ENCODE measurements at regions not wholly inside any gene's neighbourhood (a gene's known extent, or its start where the extent isn't known, plus 50 kb on each side); places are given as distances from the start of the nearest gene placed in this dataset.

- Histone ChIP-seq H3K27ac (ENCODE audit: low read depth, low read length) (no peak overlapping the region), H2BK12ac (ENCODE audit: low read length) (no peak overlapping the region), H3K4me2 (ENCODE audit: low read length) (no peak overlapping the region), H3K9ac (ENCODE audit: low read length) (no peak overlapping the region), H4K8ac (ENCODE audit: low read depth, low read length) (no peak overlapping the region), H3K27me3 (ENCODE audit: insufficient read depth, low read length) (no peaks in the 10 kb centered on the region), H3K36me3 (ENCODE audit: control insufficient read depth in 1 of 2, insufficient read depth in 2 of 2, low read length in 2 of 2) (no peaks in the 10 kb centered on the region), H2AFZ (ENCODE audit: insufficient read depth, low read length, poor library complexity) (no peak overlapping the region), H3K14ac (ENCODE audit: low read length) (no peak overlapping the region), H3K18ac (ENCODE audit: low read length) (no peak overlapping the region), H3K79me2 (ENCODE audit: control insufficient read depth, insufficient read depth, low read length, poor library complexity) (no peaks in the 10 kb centered on the region), H3K23ac (ENCODE audit: low read length) (no peak overlapping the region), H2AK5ac (ENCODE audit: low read length) (no peak overlapping the region), H3K4ac (ENCODE audit: low read depth, low read length) (no peak overlapping the region), H3K79me1 (ENCODE audit: low read length) (no peaks in the 10 kb centered on the region), H2BK120ac (ENCODE audit: insufficient read depth, low read length, poor library complexity) (no peak overlapping the region), H2BK5ac (ENCODE audit: low read depth, low read length, poor library complexity) (no peak overlapping the region), H3K4me1 (ENCODE audit: control insufficient read depth in 1 of 2, insufficient read depth in 2 of 2, low read length in 2 of 2) (no peaks in the 10 kb centered on the region), H4K12ac (ENCODE audit: low read depth, low read length) (no peak overlapping the region), H4K91ac (ENCODE audit: low read depth, low read length) (no peak overlapping the region), H3K9me3 (ENCODE audit: insufficient read depth, low read depth, low read length) (no peaks in the 10 kb centered on the region), H3K4me3 (ENCODE audit: low read depth, low read length) (no peak overlapping the region)
- DNase-seq, result no peak
- WGBS (ENCODE audit: extremely low coverage, insufficient coverage, insufficient read length), result no CpG with 5 or more reads among the region's 3 CpGs
Measured at GRCh38 chr10:55043540-55043939, 242.5 kb upstream of the PCDH15 start.

DNA sequence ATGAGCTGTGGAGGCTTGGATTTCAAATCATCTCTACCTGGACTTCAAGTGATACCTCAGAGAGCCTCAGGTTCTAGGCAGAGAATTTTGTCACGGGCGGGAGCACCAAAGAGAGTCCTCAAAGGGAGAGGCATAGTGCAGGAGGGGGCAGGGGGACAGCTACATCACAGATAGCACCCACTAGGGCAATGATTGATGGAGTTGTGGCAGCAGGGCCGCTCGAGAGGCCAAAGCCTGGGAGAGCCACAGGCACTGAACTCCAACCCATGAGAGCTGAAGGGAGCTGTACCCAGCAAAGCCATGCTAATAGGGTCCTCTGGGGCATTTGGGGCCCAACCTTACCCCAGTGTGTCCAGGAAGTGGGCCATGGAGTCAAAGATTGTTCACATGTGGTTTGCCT, 232.0 kb upstream of the PCDH15 start:
- DNase-seq, result no peak
- Histone ChIP-seq H3K9me3 (ENCODE audit: insufficient read depth, low read depth, low read length) (no peaks in the 10 kb centered on the region), H3K27ac (ENCODE audit: low read depth, low read length) (no peak overlapping the region), H3K79me1 (ENCODE audit: low read length) (no peaks in the 10 kb centered on the region), H3K23ac (ENCODE audit: low read length) (no peak overlapping the region), H4K12ac (ENCODE audit: low read depth, low read length) (no peak overlapping the region), H2AK5ac (ENCODE audit: low read length) (no peak overlapping the region), H3K14ac (ENCODE audit: low read length) (no peak overlapping the region), H4K91ac (ENCODE audit: low read depth, low read length) (no peak overlapping the region), H3K4me3 (ENCODE audit: low read depth, low read length) (no peak overlapping the region), H4K8ac (ENCODE audit: low read depth, low read length) (no peak overlapping the region), H2AFZ (ENCODE audit: insufficient read depth, low read length, poor library complexity) (no peak overlapping the region), H3K18ac (ENCODE audit: low read length) (no peak overlapping the region), H3K27me3 (ENCODE audit: insufficient read depth, low read length) (no peaks in the 10 kb centered on the region), H2BK12ac (ENCODE audit: low read length) (no peak overlapping the region), H3K36me3 (ENCODE audit: control insufficient read depth in 1 of 2, insufficient read depth in 2 of 2, low read length in 2 of 2) (no peaks in the 10 kb centered on the region), H3K9ac (ENCODE audit: low read length) (no peak overlapping the region), H3K79me2 (ENCODE audit: control insufficient read depth, insufficient read depth, low read length, poor library complexity) (no peaks in the 10 kb centered on the region), H2BK5ac (ENCODE audit: low read depth, low read length, poor library complexity) (no peak overlapping the region), H2BK120ac (ENCODE audit: insufficient read depth, low read length, poor library complexity) (no peak overlapping the region), H3K4me2 (ENCODE audit: low read length) (no peak overlapping the region), H3K4me1 (ENCODE audit: control insufficient read depth in 1 of 2, insufficient read depth in 2 of 2, low read length in 2 of 2) (no peaks in the 10 kb centered on the region), H3K4ac (ENCODE audit: low read depth, low read length) (no peak overlapping the region)
- WGBS (ENCODE audit: extremely low coverage, insufficient coverage, insufficient read length), result no CpG with 5 or more reads among the region's 4 CpGs

- Histone ChIP-seq H3K4me2 (ENCODE audit: low read length) (no peak overlapping the region), H3K27ac (ENCODE audit: low read depth, low read length) (no peak overlapping the region), H3K23ac (ENCODE audit: low read length) (no peak overlapping the region), H3K9ac (ENCODE audit: low read length) (no peak overlapping the region), H3K4me1 (ENCODE audit: control insufficient read depth in 1 of 2, insufficient read depth in 2 of 2, low read length in 2 of 2) (no peaks in the 10 kb centered on the region), H4K8ac (ENCODE audit: low read depth, low read length) (no peak overlapping the region), H3K4ac (ENCODE audit: low read depth, low read length) (no peak overlapping the region), H3K27me3 (ENCODE audit: insufficient read depth, low read length) (no peaks in the 10 kb centered on the region), H3K79me2 (ENCODE audit: control insufficient read depth, insufficient read depth, low read length, poor library complexity) (no peaks in the 10 kb centered on the region), H3K36me3 (ENCODE audit: control insufficient read depth in 1 of 2, insufficient read depth in 2 of 2, low read length in 2 of 2) (no peaks in the 10 kb centered on the region), H3K14ac (ENCODE audit: low read length) (no peak overlapping the region), H2AFZ (ENCODE audit: insufficient read depth, low read length, poor library complexity) (no peak overlapping the region), H3K9me3 (ENCODE audit: insufficient read depth, low read depth, low read length) (no peaks in the 10 kb centered on the region), H3K79me1 (ENCODE audit: low read length) (no peaks in the 10 kb centered on the region), H4K91ac (ENCODE audit: low read depth, low read length) (no peak overlapping the region), H2BK5ac (ENCODE audit: low read depth, low read length, poor library complexity) (no peak overlapping the region), H2BK120ac (ENCODE audit: insufficient read depth, low read length, poor library complexity) (no peak overlapping the region), H3K4me3 (ENCODE audit: low read depth, low read length) (no peak overlapping the region), H2AK5ac (ENCODE audit: low read length) (no peak overlapping the region), H2BK12ac (ENCODE audit: low read length) (no peak overlapping the region), H4K12ac (ENCODE audit: low read depth, low read length) (no peak overlapping the region), H3K18ac (ENCODE audit: low read length) (no peak overlapping the region)
- no peak for DNase-seq
- WGBS (ENCODE audit: extremely low coverage, insufficient coverage, insufficient read length), result no CpG with 5 or more reads among the region's 1 CpG
Measured at GRCh38 chr10:55024713-55025112, 223.7 kb upstream of the PCDH15 start.

- Histone ChIP-seq H3K27me3 (ENCODE audit: insufficient read depth, low read length) (no peaks in the 10 kb centered on the region), H3K4me3 (ENCODE audit: low read depth, low read length) (no peak overlapping the region), H3K9me3 (ENCODE audit: insufficient read depth, low read depth, low read length) (no peaks in the 10 kb centered on the region), H4K8ac (ENCODE audit: low read depth, low read length) (no peak overlapping the region), H3K79me2 (ENCODE audit: control insufficient read depth, insufficient read depth, low read length, poor library complexity) (no peaks in the 10 kb centered on the region), H3K36me3 (ENCODE audit: control insufficient read depth in 1 of 2, insufficient read depth in 2 of 2, low read length in 2 of 2) (no peaks in the 10 kb centered on the region), H3K14ac (ENCODE audit: low read length) (no peak overlapping the region), H4K91ac (ENCODE audit: low read depth, low read length) (no peak overlapping the region), H3K4me2 (ENCODE audit: low read length) (no peak overlapping the region), H4K12ac (ENCODE audit: low read depth, low read length) (no peak overlapping the region), H2AFZ (ENCODE audit: insufficient read depth, low read length, poor library complexity) (no peak overlapping the region), H3K18ac (ENCODE audit: low read length) (no peak overlapping the region), H3K4me1 (ENCODE audit: control insufficient read depth in 1 of 2, insufficient read depth in 2 of 2, low read length in 2 of 2) (no peaks in the 10 kb centered on the region), H3K79me1 (ENCODE audit: low read length) (no peaks in the 10 kb centered on the region), H2AK5ac (ENCODE audit: low read length) (no peak overlapping the region), H3K4ac (ENCODE audit: low read depth, low read length) (no peak overlapping the region), H2BK120ac (ENCODE audit: insufficient read depth, low read length, poor library complexity) (no peak overlapping the region), H3K23ac (ENCODE audit: low read length) (no peak overlapping the region), H3K27ac (ENCODE audit: low read depth, low read length) (no peak overlapping the region), H2BK12ac (ENCODE audit: low read length) (no peak overlapping the region), H2BK5ac (ENCODE audit: low read depth, low read length, poor library complexity) (no peak overlapping the region), H3K9ac (ENCODE audit: low read length) (no peak overlapping the region)
- no peak for DNase-seq
- WGBS (ENCODE audit: extremely low coverage, insufficient coverage, insufficient read length), result no CpG with 5 or more reads among the region's 2 CpGs
Measured at GRCh38 chr10:55019439-55019838, 218.4 kb upstream of the PCDH15 start.

- H3K79me2 ChIP-seq (ENCODE audit: control insufficient read depth, insufficient read depth, low read length, poor library complexity), result no peaks in the 10 kb centered on the region
- H3K79me1 ChIP-seq (ENCODE audit: low read length), result no peaks in the 10 kb centered on the region
- no peaks in the 10 kb centered on the region for H3K9me3 ChIP-seq (ENCODE audit: insufficient read depth, low read depth, low read length)
- no peak overlapping the region for H4K8ac ChIP-seq (ENCODE audit: low read depth, low read length)
- H3K36me3 ChIP-seq (ENCODE audit: control insufficient read depth in 1 of 2, insufficient read depth in 2 of 2, low read length in 2 of 2), result no peaks in the 10 kb centered on the region
- H4K12ac ChIP-seq (ENCODE audit: low read depth, low read length), result no peak overlapping the region
- H3K4me3 ChIP-seq (ENCODE audit: low read depth, low read length), result no peak overlapping the region
- H3K18ac ChIP-seq (ENCODE audit: low read length), result no peak overlapping the region
- H3K4ac ChIP-seq (ENCODE audit: low read depth, low read length), result no peak overlapping the region
- no peak overlapping the region for H3K14ac ChIP-seq (ENCODE audit: low read length)
- H3K9ac ChIP-seq (ENCODE audit: low read length), result no peak overlapping the region
- H2BK12ac ChIP-seq (ENCODE audit: low read length), result no peak overlapping the region
- H3K4me2 ChIP-seq (ENCODE audit: low read length), result no peak overlapping the region
- no peak overlapping the region for H3K23ac ChIP-seq (ENCODE audit: low read length)
- DNase-seq, result no peak
- no peak overlapping the region for H3K27ac ChIP-seq (ENCODE audit: low read depth, low read length)
- H2AK5ac ChIP-seq (ENCODE audit: low read length), result no peak overlapping the region
- no peaks in the 10 kb centered on the region for H3K4me1 ChIP-seq (ENCODE audit: control insufficient read depth in 1 of 2, insufficient read depth in 2 of 2, low read length in 2 of 2)
- H2BK120ac ChIP-seq (ENCODE audit: insufficient read depth, low read length, poor library complexity), result no peak overlapping the region
- H3K27me3 ChIP-seq (ENCODE audit: insufficient read depth, low read length), result no peaks in the 10 kb centered on the region
- no peak overlapping the region for H4K91ac ChIP-seq (ENCODE audit: low read depth, low read length)
- H2BK5ac ChIP-seq (ENCODE audit: low read depth, low read length, poor library complexity), result no peak overlapping the region
- H2AFZ ChIP-seq (ENCODE audit: insufficient read depth, low read length, poor library complexity), result no peak overlapping the region
Measured at GRCh38 chr10:55013318-55013717, 212.3 kb upstream of the PCDH15 start.

Data from trophoblast cell (in vitro differentiated cells and primary cell).